ENCODE measurements at regions not wholly inside any gene's neighbourhood (a gene's known extent, or its start where the extent isn't known, plus 50 kb on each side); places are given as distances from the start of the nearest gene placed in this dataset.

GRCh38 chr3:162295323-162295983 lies 798.8 kb downstream of the OTOL1 start:
- TF ChIP-seq CTCF (IDR thresholded peaks at IDR 0.05; ENCODE audit: control insufficient read depth, insufficient read depth, low read depth, low read length, missing control alignments), result no peak
- H3K4me3 ChIP-seq (ENCODE audit: control insufficient read depth, low read depth, low read length), result no peak overlapping the region
- peak; percentile 89 for DNase-seq (ENCODE audit: low read depth)

DNA sequence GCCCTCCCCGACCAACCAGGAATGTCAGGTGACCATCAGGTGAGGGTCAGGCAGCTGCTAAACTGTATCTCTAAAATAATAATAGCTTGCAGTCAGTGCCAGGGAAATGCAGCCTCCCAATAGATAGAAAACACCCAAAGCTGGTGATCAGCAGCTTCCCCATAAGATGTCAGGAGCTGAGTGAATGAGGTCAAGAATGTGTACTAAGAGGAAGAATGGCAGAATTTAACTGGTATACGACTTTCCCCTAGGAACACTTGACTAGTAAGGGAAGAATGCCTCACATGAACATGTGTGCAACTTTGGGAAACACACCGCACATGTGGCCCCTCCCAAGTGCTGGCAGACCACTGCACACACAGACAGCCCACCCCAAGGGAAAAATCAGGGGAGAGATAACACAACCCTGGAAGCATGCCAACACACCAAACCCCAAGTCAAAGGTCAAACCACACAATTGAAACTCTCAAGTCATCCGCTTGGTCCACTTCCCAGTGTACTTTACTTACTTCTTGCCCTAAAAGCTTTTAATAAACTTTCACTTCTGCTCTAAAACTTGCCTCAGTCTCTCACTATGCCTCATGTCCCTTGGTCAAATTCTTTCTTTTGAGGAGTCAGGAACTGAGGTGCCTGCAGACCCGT lies 806.5 kb downstream of the OTOL1 start:
- no peak for TF ChIP-seq CTCF (IDR thresholded peaks at IDR 0.05; ENCODE audit: control insufficient read depth, insufficient read depth, low read depth, low read length, missing control alignments)
- no peak for DNase-seq (ENCODE audit: low read depth)
- H3K4me3 ChIP-seq (ENCODE audit: control insufficient read depth, low read depth, low read length), result no peak overlapping the region

- no peak for DNase-seq (ENCODE audit: low read depth)
- TF ChIP-seq CTCF (IDR thresholded peaks at IDR 0.05; ENCODE audit: control insufficient read depth, insufficient read depth, low read depth, low read length, missing control alignments), result no peak
- H3K4me3 ChIP-seq (ENCODE audit: control insufficient read depth, low read depth, low read length), result no peak overlapping the region
These were observed 820.4 kb downstream of the OTOL1 start for GRCh38 chr3:162317046-162317445.

DNA sequence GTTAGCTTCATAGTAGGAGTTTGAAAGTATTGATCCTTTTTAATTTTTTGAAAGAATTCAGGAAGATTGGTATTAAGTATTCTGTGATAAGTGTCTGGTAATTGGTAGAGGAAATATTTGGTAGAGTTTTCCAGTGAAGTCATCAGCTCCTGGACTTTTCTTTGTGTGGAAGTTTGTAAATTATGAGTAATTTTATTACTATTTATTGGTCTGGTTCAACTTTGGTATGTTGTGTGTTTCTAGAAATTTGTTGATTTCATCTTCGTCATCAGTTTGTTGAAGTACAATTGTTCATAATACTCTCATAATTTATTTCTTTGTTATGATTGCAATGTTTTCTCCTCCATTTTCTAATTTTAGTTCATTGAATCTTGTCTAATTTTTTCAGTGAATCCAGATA lies 832.0 kb downstream of the OTOL1 start:
- no peak overlapping the region for H3K4me3 ChIP-seq (ENCODE audit: control insufficient read depth, low read depth, low read length)
- TF ChIP-seq CTCF (IDR thresholded peaks at IDR 0.05; ENCODE audit: control insufficient read depth, insufficient read depth, low read depth, low read length, missing control alignments), result no peak
- DNase-seq (ENCODE audit: low read depth), result no peak

GRCh38 chr3:162329514-162329913 lies 832.9 kb downstream of the OTOL1 start:
- no peak overlapping the region for H3K4me3 ChIP-seq (ENCODE audit: control insufficient read depth, low read depth, low read length)
- no peak for TF ChIP-seq CTCF (IDR thresholded peaks at IDR 0.05; ENCODE audit: control insufficient read depth, insufficient read depth, low read depth, low read length, missing control alignments)
- no peak for DNase-seq (ENCODE audit: low read depth)

DNA sequence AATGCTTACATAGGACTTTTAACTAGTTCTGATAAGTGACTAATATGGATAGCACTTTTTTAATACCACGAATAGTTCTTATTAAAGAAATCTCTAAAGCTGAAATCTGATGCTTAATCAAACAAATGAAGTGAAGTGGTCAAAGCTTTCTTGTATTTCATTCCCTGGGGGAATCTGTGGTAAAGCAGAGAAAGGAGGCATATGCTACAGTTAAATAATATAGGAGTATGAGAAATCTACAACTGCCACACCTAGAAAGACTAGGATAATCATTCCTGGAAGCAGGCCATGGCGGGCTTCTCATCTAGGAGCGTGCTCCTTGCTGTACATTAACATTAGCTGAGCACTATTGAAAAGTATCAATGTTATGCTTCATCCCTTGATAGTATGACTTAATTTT lies 835.7 kb downstream of the OTOL1 start:
- no peak overlapping the region for H3K4me3 ChIP-seq (ENCODE audit: control insufficient read depth, low read depth, low read length)
- DNase-seq (ENCODE audit: low read depth), result no peak

More for the DNA sequence above, 835.7 kb downstream of the OTOL1 start:
- TF ChIP-seq CTCF (IDR thresholded peaks at IDR 0.05; ENCODE audit: control insufficient read depth, insufficient read depth, low read depth, low read length, missing control alignments), result no peak
